ENCODE measurements at regions not wholly inside any gene's neighbourhood (a gene's known extent, or its start where the extent isn't known, plus 50 kb on each side); places are given as distances from the start of the nearest gene placed in this dataset.

DNA sequence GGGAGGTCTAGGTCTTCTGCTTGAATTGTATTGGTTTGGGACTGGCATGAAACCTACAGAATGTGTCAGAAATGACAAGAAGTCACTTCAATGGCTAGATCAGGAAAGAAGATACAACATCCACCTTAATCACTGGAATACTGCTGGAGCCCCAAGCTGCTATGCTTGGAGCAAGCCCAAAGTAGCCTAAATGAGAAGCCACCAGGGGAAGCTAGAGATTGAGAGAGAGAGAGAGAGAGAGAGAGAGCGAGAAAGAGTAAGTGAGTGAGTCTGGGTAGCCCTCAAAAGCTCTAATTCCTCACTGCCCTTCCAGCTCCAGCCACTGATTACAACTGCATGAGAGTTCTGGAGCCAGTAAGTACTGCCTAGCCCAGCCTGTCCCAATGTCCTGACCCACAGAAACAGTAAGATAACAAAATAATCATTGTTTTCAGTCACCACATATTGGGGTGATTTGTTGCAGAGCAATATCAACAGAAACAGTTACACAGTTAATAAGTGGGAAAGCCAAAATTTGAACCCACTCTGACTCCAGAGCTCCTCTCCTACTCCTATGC, 529.2 kb upstream of the GOLIM4 start:
- no peak for DNase-seq

DNA sequence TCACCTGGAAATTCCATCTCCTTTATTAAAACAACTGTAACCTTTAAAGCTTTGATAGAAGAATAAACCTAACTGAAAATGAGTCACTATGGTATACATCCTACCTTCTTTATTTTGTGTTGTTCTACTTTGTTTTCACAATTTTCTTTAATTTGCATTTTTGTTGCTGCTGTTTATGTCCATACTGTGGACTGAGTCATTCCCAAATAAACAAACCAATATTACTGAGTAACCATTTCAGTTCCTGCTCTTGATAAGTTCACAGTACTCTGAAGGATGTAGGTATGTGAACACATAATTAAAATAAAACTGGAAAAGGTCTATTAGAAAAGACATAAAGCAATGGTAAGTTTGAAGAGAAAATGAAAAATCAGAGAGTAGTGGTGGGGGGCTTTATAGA, 528.5 kb upstream of the GOLIM4 start:
- no peak for DNase-seq

DNA sequence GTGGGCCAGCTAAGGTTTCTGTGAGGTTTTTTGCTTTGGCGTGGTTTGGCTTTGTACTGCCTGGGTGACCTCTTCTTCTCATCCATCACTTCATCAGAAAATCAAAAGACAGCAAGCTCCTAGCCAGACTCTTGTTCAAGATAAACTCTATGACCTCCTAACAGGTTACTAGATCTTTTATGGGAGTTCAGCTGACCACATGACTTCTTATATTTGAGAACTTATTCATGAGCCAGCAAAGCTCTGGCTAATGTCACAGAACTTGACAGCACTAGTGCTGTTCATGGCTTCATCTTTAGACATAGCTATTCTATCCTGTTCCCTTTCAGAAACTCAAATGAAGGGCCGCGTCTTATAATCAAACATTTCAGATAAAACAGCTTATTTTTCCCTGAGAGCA, 527.1 kb upstream of the GOLIM4 start:
- DNase-seq, result no peak

DNA sequence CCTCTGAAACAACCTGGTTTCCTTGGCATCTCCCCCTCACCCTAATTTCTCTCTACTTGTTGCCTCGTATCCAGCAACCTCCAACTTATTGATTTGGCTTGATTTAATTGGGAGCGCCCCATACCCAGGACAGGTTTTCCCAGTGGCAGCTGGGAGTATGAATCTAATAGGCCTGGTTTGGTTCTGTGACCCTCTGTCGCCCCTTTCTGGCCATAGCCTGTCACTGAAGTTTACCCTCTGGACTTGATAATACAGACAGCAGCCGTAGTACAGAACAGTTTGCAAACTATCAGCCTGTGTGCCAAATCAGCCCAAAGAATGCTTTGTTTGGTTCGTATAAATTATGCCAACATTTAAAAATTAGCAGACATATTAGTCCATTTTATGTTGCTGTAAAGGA, 525.1 kb upstream of the GOLIM4 start:
- peak; percentile 54 for DNase-seq

DNA sequence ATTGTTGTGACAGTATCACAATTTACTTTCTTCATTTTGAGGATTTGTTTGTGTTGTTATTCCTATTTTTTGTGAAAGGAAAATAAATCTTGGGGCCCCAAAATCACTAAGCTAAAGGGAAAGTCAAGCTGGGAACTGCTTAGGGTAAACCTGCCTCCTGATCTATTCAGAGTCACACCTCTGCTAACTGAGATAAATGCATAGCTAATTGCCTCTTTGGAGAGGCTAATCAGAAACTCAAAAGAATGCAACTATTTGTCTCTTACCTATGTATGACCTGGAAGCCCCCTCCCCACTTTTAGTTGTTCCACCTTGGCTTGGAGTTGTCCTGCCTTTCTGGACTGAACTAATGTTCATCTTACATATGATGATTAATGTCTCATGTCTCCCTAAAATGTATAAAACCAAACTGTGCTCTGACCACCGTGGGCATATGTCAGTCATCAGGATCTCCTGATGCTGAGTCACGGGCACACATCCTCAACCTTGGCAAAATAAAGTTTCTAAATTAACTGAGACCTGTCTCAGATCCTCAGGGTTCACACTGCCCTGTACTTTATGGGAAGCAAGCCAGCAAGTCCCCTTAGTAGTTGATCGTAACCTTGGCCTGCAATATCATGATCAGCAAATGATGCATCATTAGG, 523.2 kb upstream of the GOLIM4 start:
- no peak for DNase-seq

DNA sequence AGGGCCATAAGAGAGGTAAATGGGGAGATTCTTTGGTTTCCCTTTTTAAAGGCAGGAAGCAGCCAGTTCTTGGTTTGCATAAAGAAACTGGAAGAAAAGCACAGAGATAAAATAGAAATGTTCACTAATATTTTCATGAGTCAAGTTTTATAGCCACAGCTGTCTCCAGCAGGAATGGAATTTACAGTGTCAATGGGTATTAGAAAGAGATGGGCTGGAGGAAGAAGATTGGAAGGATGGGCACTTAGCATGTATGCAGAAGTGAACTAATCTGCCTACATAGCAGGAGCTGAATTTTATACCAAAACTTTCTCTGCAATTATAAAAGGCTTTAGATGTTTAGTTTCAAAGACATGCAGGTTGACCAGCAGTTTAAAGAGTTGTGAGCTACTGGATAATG, 521.9 kb upstream of the GOLIM4 start:
- DNase-seq, result no peak

DNA sequence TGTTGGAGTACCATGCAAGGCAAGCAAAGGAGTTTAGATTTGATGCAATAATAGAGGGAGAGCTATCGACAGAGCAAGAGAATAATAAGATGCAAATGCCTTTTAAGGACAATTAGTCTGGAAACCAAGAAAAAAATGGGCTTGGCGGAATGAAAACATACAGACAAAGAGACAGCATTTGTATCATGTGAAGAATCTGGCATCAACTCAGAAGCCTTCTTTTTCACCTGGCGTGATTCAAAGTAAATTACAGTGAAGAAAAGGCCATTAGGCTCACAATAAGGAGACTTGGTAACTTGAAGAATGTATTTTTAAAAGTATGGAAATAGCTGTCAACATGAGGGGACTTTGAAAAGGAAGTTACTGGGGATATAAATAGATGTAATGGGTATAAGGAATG, 521.2 kb upstream of the GOLIM4 start:
- no peak for DNase-seq

DNA sequence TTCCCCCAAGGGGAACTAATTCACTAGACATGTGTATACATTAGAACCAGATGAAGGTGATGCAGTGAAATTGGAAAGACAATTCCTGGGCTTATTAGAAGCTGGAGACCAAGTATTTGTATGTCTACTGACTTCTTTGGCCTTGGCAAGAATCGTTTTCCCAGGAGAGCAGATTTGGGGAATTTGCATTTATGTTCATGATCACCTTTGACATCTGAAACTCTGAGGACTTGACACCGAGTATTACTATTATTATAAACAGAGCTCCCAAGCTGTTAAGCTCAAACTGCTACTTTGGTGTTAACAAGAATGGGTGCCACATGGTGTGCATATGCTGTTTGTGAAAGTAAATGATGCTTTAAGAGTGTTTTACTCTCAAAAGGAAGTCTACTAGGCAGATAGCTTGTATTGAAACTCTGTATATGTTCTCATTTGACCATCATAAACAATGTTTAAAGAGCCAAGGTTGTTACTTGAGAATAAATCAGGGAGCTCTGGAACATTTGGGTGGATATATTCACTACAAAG, 519.8 kb upstream of the GOLIM4 start:
- DNase-seq, result no peak

DNA sequence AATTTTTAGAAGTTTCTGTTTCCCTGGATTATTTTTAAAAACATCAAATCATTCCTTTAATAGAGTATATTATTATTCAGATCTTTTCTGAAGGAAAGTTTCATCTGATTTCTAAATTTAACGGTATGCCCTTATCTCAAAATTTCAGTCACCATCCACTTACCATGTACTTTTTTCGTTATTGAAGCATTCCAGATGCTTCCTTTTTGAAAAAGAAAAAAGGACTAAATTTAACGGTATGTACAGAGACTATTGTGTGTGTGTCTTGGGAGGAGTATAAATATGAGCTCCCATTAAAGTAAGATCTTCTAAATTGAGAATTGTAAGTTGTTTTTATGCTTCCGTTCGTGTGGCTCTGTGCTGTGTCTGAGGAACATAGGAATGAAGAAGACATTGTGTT, 517.4 kb upstream of the GOLIM4 start:
- DNase-seq, result no peak

DNA sequence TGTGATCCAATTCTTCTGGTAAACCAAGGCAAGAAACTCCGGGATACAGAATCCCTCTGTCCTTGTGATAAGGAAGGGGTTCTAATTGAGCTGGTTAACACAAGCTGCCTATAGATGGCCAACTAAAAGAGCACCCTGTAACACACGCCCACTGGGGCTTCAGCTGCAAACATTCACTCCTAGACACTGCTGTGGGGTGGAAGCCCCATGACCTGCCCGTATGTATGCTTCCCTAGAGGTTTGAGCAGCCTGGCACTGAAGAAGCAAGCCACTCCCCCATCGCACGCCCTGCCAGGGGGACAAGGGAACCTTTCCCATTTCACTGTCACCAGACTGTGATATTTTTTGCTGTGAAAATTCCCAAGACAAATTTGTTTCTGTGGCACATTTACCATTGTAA, 516.9 kb upstream of the GOLIM4 start:
- no peak for DNase-seq

DNA sequence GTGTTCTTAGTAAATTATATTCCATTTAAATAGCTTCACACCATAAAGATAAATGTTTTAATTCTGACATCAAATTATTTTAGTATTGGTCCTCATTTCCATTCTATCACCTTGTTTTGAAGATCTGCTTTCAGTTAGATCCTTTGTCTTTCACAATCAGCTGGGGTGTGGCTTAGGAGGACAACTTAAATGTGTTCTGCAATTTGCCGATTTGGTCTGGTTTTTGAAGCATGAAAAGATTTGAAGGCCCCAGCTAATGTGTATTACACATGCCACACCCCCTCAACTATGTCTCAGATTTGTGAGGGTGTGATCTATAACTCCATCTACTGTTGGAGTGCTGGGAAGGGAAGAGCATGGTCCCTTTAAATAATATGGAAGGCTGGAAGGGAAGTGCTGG, 516.1 kb upstream of the GOLIM4 start:
- DNase-seq, result no peak

DNA sequence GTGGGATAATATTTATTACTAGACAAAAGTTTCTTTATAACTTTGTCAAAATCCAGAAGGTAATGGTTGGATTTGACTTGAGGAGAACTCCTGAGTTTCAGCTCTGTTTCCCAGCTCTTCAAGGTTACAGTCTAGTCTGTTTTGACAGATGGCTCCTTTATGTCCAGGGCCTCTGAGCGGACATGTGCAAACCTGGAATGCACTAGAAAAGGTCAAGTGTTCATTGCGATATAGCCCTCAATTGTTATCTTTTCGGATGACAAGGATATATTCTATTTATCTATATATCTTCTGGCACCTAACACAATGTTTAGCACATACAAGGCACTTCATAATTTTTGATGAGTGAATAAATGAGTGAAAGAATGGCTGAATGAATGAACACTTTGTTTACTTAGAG, 513.2 kb upstream of the GOLIM4 start:
- DNase-seq, result no peak

DNA sequence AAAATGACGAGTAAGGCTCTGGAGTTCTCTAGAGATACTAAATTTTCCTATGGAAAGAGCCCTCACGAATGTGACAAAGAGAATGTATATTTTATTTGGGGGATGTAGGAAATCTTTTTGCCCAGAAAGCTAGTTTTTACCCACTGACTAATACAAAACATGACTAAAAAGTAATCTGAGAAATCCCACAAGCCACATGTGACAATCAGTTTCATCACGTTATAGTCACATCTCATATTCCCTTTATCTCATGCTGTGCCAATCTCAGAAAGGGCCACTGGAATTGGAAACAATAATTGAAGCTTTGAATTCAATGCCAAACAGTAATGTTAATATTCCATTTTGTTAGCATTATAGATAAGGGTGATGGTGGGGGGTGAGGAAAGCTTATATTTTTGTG, 509.0 kb upstream of the GOLIM4 start:
- DNase-seq, result no peak

DNA sequence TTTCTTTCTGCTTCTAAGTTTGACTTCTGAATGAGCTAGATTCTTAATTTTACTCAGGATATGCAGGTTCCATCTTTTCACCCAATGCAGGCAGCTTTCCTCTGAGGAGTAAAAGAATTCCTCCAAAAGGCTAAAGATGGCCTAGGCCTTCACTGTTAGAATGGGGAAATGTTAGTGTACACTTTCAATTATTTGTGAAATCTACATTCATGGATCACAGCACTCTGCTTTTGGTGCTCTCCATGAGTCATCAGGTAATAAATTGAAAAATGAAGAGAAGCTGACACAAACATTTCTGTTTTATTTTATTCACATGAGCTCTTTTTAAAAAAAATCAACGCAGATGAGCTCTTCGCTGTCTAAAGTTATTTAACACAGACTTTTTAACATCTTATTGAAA, 502.5 kb upstream of the GOLIM4 start:
- no peak for DNase-seq

DNA sequence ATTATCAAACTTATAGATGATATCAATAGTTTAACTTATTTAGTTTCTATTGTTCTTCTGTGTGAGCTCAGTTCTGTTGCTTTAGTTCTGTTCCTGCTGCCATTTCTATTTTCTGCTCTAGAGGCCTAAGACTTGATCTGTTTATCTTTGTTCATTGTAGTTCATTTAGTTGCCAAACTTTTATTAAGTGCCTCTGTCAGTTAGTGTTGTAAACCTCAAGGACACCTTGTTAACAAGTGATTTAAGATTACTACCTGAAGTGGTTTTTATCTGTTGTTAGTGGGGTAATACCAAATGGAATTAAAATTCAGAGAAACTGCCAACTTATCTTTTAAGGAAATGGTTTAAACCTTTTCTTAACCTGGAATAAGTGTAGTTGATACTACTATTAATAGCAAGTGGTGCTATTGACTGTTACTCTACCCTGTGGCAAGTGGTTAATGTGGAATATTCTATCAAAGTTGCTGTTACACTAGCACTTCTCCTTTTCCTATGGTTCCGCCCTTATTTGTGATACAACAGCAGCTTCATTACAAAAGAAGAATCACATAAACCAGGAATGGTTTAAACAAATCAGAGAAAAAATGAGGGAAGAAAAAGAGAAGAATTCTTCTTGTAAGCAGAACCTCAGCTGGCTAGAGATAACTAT, 500.6 kb upstream of the GOLIM4 start:
- DNase-seq, result no peak

DNA sequence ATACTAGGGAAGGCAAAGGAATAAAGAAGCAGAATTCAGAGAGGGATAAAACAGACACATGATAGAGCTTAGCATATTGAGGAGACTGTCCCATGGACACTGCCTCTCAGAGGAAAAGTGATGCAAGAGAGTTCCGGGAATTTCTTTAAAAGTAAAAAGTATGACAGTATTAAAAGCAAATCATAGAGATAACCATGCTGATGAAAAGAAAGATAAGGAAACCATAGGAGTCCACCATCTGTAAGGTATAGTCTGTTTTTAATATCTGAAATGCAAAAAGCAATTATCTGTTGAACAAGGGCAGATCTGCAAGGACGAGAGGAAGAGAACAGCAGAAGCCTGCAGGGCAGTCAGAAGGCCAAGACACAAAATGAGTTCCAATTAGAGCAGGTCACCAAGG, 495.9 kb upstream of the GOLIM4 start:
- DNase-seq, result no peak

DNA sequence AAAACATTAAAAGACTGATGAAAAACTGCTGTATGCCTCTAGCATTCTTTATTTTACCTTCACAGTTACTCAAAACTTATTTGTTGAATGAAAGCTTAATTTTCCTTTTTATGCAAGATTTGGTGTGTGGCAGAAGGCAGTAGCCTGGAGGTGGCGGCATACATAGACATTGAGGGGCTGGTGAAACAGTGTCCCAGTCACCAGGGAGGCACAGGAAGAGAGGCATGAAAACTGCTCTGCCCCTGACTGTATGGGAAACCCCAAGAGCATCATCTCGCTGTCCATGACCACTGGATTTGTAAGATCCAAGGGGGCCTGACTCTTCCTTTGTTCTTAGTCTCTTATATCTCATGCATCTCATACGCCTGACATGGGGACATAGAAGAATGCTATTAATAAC, 493.7 kb upstream of the GOLIM4 start:
- DNase-seq, result no peak

DNA sequence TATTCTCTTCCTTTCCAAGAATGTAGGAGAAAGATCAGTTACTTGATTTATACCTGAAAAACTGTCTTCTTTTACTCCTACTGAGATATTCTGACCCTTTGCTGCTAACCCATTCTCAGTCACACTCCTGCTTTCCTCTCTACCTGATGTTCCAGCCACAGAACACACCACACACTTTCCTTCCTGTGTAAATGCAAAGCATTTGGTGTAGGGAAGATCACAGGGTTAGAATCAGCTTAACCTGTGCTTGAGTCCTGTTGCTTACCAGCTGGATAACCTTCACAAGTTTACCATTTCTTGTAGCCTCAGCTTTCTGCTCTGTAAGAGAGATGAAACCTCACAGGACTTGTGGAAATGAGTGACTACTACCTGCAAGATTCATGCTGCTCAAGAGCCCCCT, 489.8 kb upstream of the GOLIM4 start:
- DNase-seq, result no peak

DNA sequence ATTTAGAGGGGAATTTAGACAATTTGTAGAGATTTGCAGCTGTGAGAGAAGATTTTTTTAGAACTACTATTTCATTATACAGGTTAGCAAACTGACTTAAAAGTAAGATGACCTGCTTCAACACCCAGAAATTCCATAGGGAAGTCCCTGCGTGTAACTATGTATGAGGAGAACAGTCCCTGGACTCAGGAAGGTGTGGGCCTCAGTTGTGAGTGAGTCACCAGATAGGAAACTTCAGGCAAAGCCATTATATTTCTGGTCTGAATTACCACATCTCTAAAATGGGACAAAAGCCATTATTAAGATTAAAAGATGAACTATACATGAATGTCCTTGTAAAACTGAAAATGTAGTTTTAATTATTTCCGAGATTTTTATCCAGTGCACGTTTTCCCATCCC, 488.3 kb upstream of the GOLIM4 start:
- DNase-seq, result no peak

DNA sequence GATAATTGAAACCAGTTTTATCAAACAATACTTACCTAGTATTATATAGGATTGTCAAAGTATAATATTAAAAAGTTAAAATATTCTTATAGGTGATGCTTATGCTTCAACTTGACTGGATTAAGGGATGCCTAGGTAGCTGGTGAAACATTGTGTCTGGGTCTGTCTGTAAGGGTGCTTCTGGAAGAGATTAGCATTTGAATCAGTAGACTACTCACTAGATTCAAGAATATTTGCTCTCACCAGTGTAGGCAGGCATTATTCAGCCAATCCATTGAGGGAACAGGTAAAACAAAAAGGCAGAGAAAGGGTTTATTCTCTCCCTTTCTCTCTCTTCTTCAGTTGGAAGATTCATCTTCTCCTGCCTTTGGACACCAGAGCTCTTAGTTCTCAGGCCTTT, 486.8 kb upstream of the GOLIM4 start:
- no peak for DNase-seq

DNA sequence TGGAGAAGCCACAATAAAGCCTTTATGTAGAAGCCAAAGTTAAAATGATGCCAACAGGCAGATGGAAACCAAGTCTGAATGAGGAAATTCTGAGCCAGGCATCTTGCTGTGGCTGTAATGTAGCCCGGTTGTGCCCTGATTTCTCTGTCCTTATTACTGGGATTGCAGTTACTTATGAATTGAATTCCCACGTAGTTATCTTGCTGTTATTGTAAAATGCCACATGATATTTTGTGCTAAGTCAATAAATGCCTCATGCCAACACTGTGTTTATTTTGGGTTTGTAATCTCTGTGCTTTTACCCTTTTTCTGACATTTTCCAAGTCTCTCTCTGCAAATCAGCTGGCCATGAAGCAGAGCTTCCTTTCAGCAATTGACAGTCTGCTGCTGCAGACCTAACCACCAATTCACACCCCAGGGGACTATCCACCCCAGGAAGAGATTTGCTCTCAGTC, 486.1 kb upstream of the GOLIM4 start:
- DNase-seq, result no peak

DNA sequence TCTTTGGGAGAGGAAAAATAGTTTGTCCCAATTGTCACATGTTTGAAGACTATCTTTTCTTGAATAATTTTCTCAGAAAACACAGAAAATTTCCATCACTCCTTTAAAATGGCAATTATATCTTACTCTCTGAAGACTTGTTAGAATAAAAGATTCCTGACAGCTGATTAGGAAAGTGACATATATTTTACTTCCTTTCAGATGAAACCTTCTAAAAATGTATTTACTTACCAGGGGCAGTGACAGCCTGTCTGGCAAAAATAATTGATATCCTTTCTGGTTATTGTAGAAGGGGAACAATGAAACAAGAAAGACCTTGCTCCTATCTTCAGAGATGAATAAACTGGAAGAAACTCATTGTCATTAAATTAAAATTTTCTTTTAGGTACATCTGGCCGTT, 483.3 kb upstream of the GOLIM4 start:
- no peak for DNase-seq

DNA sequence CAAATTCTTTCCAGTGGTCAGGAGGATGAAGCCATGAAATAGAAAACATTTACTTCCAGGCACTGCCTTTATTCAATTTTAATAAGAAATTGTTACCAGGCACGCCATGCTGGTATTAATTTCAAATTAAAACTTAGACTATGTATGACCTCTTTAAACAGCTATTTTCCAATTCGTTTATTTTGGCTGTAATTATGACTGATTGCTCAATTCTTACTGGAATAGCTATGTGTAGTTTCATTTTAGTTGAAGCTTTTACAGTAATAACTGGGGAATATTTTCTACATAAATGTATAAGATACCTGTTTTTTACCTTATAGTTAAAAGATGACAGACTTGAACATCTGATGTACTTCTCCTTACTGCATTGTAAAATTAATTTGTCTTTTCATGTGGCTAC, 480.0 kb upstream of the GOLIM4 start:
- no peak for DNase-seq

DNA sequence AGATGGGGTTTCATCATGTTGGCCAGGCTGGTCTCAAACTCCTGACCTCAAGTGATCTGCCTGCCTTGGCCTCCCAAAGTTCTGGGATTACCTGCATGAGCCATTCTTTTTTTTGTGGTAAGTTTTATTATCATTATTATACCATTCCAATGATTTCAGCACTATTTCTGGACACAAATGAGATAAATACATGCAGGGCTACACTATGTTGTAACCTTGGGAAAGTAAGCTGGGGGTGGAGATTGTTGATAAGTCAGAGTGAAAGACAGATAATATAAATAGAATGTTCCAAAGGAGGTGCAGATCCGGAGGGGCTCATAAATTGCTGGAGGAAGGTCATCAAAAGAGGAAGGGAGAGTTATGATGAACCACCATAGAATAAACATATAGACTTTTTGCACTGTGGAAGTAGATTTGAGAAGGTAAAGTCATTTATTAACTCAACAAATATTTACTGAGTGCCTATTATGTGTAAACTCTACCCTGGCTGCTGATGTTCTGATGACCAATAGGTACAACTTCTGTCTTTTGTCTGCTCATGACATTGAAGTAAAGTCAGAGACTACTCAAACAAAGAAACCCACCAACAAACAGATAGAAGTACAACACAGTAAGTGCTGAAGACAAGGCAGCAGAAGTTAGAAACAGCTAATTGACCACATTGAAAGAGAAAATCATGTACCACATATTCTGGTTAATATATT, 478.9 kb upstream of the GOLIM4 start:
- DNase-seq, result no peak
